HL-60 (cell line): ENCODE measurements at regions not wholly inside any gene's neighbourhood (a gene's known extent, or its start where the extent isn't known, plus 50 kb on each side); places are given as distances from the start of the nearest gene placed in this dataset. TPM values are rescaled to one million over a fixed set of nuclear protein-coding genes. Genes with fewer than 3 reads are reported as not detected.

ENCODE experiments used
- DNase-seq, 2 experiments: peaks; one replicate each; pipeline ENCODE4 v3.0.0-alpha.2; 2010 to 2020; ENCODE audit warnings: low read depth in 1 of 2, low spot score in 1 of 2
- H3K27ac ChIP-seq: fragments of 250-450 bp; sonication (Bioruptor Pico); replicated peaks from 2 replicates; pipeline ENCODE4 v1.5.1; 2020; ENCODE audit warnings: mild to moderate bottlenecking, moderate library complexity
- H3K27me3 ChIP-seq: fragments of 250-450 bp; sonication (Bioruptor Pico); 2 replicates; pipeline ENCODE4 v1.5.1; 2021; ENCODE audit warnings: mild to moderate bottlenecking, moderate library complexity; ENCODE audit not compliant: insufficient read depth, poor library complexity, severe bottlenecking
- H3K4me3 ChIP-seq: replicated peaks from 2 replicates; pipeline ENCODE4 v1.5.1; 2011; ENCODE audit warnings: mild to moderate bottlenecking, control low read depth, low read length; ENCODE audit not compliant: insufficient read depth
- GABPA ChIP-seq: IDR thresholded peaks from 2 replicates; pipeline ENCODE4 v1.6.1; 2012; ENCODE audit warnings: low read depth
- POLR2AphosphoS5 ChIP-seq: IDR thresholded peaks from 2 replicates; pipeline ENCODE4 v1.6.1; 2012; ENCODE audit warnings: low read depth
- SPI1 ChIP-seq: IDR thresholded peaks from 2 replicates; pipeline ENCODE4 v1.6.1; 2012; ENCODE audit warnings: low read depth, mild to moderate bottlenecking, borderline replicate concordance
- microRNA-seq: library from miRNA; unstranded; fragments of <30 nt; microRNA quantifications from one replicate; pipeline ENCODE4, GENCODE V29; 2018
- TF ChIP-seq, protein P1 (sequence below): IDR thresholded peaks from one replicate; pipeline ENCODE4 v1.5.1; 2011; ENCODE audit warnings: low read length, control low read depth, inconsistent platforms; ENCODE audit not compliant: insufficient read depth
- TF ChIP-seq, protein P2 (sequence below): IDR thresholded peaks from 2 replicates; pipeline ENCODE4 v1.6.1; 2012; ENCODE audit warnings: low read depth; ENCODE audit not compliant: insufficient replicate concordance

DNA sequence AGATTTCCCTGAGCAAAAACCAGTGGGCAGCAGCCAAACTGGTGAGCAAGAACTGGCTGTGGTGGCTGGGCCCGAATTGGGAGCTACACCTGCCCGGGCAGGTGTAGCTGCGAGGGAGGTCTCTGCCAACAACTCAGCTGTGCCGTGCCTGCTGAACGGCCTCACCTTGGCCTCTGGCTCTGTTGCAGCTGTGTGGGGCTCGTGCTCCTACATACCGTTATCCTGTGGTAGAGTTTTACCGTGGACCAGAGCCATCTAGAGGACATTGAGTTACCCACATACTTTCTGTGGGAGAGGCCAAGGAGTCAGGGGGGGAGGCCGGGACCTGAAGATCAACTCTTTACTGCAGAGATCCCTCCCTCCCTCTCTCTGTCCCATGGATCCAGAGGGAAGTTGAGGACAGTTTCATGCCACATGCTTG is 113.2 kb downstream of the TM9SF2 start:
- TF ChIP-seq, protein P1, sequence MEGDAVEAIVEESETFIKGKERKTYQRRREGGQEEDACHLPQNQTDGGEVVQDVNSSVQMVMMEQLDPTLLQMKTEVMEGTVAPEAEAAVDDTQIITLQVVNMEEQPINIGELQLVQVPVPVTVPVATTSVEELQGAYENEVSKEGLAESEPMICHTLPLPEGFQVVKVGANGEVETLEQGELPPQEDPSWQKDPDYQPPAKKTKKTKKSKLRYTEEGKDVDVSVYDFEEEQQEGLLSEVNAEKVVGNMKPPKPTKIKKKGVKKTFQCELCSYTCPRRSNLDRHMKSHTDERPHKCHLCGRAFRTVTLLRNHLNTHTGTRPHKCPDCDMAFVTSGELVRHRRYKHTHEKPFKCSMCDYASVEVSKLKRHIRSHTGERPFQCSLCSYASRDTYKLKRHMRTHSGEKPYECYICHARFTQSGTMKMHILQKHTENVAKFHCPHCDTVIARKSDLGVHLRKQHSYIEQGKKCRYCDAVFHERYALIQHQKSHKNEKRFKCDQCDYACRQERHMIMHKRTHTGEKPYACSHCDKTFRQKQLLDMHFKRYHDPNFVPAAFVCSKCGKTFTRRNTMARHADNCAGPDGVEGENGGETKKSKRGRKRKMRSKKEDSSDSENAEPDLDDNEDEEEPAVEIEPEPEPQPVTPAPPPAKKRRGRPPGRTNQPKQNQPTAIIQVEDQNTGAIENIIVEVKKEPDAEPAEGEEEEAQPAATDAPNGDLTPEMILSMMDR = no peak
- TF ChIP-seq, protein P2, sequence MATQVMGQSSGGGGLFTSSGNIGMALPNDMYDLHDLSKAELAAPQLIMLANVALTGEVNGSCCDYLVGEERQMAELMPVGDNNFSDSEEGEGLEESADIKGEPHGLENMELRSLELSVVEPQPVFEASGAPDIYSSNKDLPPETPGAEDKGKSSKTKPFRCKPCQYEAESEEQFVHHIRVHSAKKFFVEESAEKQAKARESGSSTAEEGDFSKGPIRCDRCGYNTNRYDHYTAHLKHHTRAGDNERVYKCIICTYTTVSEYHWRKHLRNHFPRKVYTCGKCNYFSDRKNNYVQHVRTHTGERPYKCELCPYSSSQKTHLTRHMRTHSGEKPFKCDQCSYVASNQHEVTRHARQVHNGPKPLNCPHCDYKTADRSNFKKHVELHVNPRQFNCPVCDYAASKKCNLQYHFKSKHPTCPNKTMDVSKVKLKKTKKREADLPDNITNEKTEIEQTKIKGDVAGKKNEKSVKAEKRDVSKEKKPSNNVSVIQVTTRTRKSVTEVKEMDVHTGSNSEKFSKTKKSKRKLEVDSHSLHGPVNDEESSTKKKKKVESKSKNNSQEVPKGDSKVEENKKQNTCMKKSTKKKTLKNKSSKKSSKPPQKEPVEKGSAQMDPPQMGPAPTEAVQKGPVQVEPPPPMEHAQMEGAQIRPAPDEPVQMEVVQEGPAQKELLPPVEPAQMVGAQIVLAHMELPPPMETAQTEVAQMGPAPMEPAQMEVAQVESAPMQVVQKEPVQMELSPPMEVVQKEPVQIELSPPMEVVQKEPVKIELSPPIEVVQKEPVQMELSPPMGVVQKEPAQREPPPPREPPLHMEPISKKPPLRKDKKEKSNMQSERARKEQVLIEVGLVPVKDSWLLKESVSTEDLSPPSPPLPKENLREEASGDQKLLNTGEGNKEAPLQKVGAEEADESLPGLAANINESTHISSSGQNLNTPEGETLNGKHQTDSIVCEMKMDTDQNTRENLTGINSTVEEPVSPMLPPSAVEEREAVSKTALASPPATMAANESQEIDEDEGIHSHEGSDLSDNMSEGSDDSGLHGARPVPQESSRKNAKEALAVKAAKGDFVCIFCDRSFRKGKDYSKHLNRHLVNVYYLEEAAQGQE = no peak
- no peak for TF ChIP-seq SPI1
- TF ChIP-seq GABPA = no peak
- TF ChIP-seq POLR2AphosphoS5 = no peak
- no peak overlapping the region for H3K27ac ChIP-seq
- peak in 1 of 2 experiments; percentile 71 for DNase-seq
- no peaks in the 10 kb centered on the region for H3K27me3 ChIP-seq
- no peak overlapping the region for H3K4me3 ChIP-seq

Small RNA genes in the stretch of these regions (microRNA-seq; reads per million reads assigned to microRNA genes)
- not detected for gene MIR4306
